ENCODE measurements at regions not wholly inside any gene's neighbourhood (a gene's known extent, or its start where the extent isn't known, plus 50 kb on each side); places are given as distances from the start of the nearest gene placed in this dataset.

- TF ChIP-seq CTCF (IDR thresholded peaks at IDR 0.05) (no peak), POLR2A (IDR thresholded peaks at IDR 0.05) (no peak), POLR2AphosphoS5 (IDR thresholded peaks at IDR 0.05) (no peak)
- intact Hi-C loops (cut with DNase I): no loop called here
- no peaks in the 10 kb centered on the region for H3K9me3 ChIP-seq
- H3K36me3 ChIP-seq: no peaks in the 10 kb centered on the region
- DNase-seq (ENCODE audit: low spot score): no peak
- H3K27me3 ChIP-seq (replicated peaks; ENCODE audit: insufficient read depth): no peaks in the 10 kb centered on the region
- H3K4me3 ChIP-seq: no peak overlapping the region
- no peaks in the 10 kb centered on the region for H3K4me1 ChIP-seq (replicated peaks)
- H3K27ac ChIP-seq: no peak overlapping the region
- 54% methylated on average over 11 of the region's 11 CpGs for WGBS
Measured at GRCh38 chr20:52410182-52410647, 218.6 kb upstream of the ZFP64 start.

- Histone ChIP-seq H3K4me1 (replicated peaks) (no peaks in the 10 kb centered on the region), H3K4me3 (no peak overlapping the region), H3K36me3 (no peaks in the 10 kb centered on the region), H3K9me3 (no peaks in the 10 kb centered on the region), H3K27ac (no peak overlapping the region), H3K27me3 (replicated peaks; ENCODE audit: insufficient read depth) (no peaks in the 10 kb centered on the region)
- intact Hi-C loops (cut with DNase I): no loop called here
- 98% methylated on average over 2 of the region's 2 CpGs for WGBS
- TF ChIP-seq CTCF (IDR thresholded peaks at IDR 0.05): no peak
- TF ChIP-seq POLR2A (IDR thresholded peaks at IDR 0.05): no peak
- TF ChIP-seq POLR2AphosphoS5 (IDR thresholded peaks at IDR 0.05): no peak
- DNase-seq (ENCODE audit: low spot score): no peak
Measured at GRCh38 chr20:52405986-52406385, 214.4 kb upstream of the ZFP64 start.

- Histone ChIP-seq H3K4me1 (replicated peaks) (no peaks in the 10 kb centered on the region), H3K36me3 (no peaks in the 10 kb centered on the region), H3K27ac (no peak overlapping the region), H3K4me3 (no peak overlapping the region), H3K27me3 (replicated peaks; ENCODE audit: insufficient read depth) (no peaks in the 10 kb centered on the region), H3K9me3 (no peaks in the 10 kb centered on the region)
- WGBS: 71% methylated on average over 1 of the region's 1 CpG
- DNase-seq (ENCODE audit: low spot score): no peak
- intact Hi-C loops (cut with DNase I): no loop called here
- no peak for TF ChIP-seq CTCF (IDR thresholded peaks at IDR 0.05)
- TF ChIP-seq POLR2AphosphoS5 (IDR thresholded peaks at IDR 0.05): no peak
- no peak for TF ChIP-seq POLR2A (IDR thresholded peaks at IDR 0.05)
Measured at GRCh38 chr20:52405417-52405816, 213.8 kb upstream of the ZFP64 start.

- TF ChIP-seq POLR2AphosphoS5 (IDR thresholded peaks at IDR 0.05) (no peak), POLR2A (IDR thresholded peaks at IDR 0.05) (no peak)
- no peaks in the 10 kb centered on the region for H3K9me3 ChIP-seq
- H3K4me3 ChIP-seq: no peak overlapping the region
- no peaks in the 10 kb centered on the region for H3K4me1 ChIP-seq (replicated peaks)
- intact Hi-C loops (cut with DNase I): no loop called here
- no peaks in the 10 kb centered on the region for H3K27me3 ChIP-seq (replicated peaks; ENCODE audit: insufficient read depth)
- no peak overlapping the region for H3K27ac ChIP-seq
- WGBS: 53% methylated on average over 3 of the region's 3 CpGs
- no peaks in the 10 kb centered on the region for H3K36me3 ChIP-seq
- DNase-seq (ENCODE audit: low spot score): no peak
Measured at GRCh38 chr20:52404671-52405070, 213.1 kb upstream of the ZFP64 start.

- no peaks in the 10 kb centered on the region for H3K36me3 ChIP-seq
- no peaks in the 10 kb centered on the region for H3K27me3 ChIP-seq (replicated peaks; ENCODE audit: insufficient read depth)
- no peak for DNase-seq (ENCODE audit: low spot score)
- WGBS: 79% methylated on average over 4 of the region's 4 CpGs
- no peaks in the 10 kb centered on the region for H3K4me1 ChIP-seq (replicated peaks)
- no peaks in the 10 kb centered on the region for H3K9me3 ChIP-seq
- intact Hi-C loops (cut with DNase I): no loop called here
- H3K27ac ChIP-seq: no peak overlapping the region
- TF ChIP-seq POLR2AphosphoS5 (IDR thresholded peaks at IDR 0.05) (no peak), POLR2A (IDR thresholded peaks at IDR 0.05) (no peak), CTCF (IDR thresholded peaks at IDR 0.05) (no peak)
- no peak overlapping the region for H3K4me3 ChIP-seq
Measured at GRCh38 chr20:52402950-52403349, 211.4 kb upstream of the ZFP64 start.

All from prostate gland (tissue), 2 donors.